ENCODE measurements at regions not wholly inside any gene's neighbourhood (a gene's known extent, or its start where the extent isn't known, plus 50 kb on each side); places are given as distances from the start of the nearest gene placed in this dataset.

DNA sequence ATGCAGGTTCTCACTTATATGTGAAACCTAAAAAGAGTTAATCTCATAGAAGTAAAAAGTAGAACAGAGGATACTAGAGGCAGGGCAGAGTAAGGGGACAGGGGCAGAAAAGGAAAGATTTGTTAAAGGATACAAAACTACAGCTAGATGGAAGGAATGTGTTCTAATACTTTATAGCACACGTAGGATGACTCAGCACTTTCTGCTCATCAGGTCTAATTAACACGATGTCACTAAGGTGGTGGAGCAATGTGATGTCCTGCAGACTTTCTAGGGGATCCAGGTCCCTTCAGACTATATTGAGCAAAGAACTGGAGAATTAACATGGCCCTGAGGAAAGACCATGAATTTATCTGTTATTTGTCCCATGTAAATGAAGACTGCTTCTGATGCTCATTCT, 80.8 kb upstream of the CMKLR1 start (continued):
- TF ChIP-seq ATF3 (IDR thresholded peaks at IDR 0.05) (no peak), ATF3 (CRISPR knock-in tag; conservative IDR thresholded peaks at IDR 0.05) (no peak), NUFIP1 (IDR thresholded peaks at IDR 0.05; ENCODE audit: partially characterized antibody) (no peak), HBP1 (CRISPR knock-in tag; IDR thresholded peaks at IDR 0.05) (no peak), SREBF1 (IDR thresholded peaks at IDR 0.05; ENCODE audit: borderline replicate concordance, low read depth, low read length) (no peak), RBM22 (IDR thresholded peaks at IDR 0.05; ENCODE audit: low read depth, low read length, poor library complexity, severe bottlenecking) (no peak), C11orf30 (IDR thresholded peaks at IDR 0.05; ENCODE audit: low read depth) (peak; percentile 95), DPF2 (IDR thresholded peaks at IDR 0.05) (0 out of 2 replicates have a peak, but pooled peaks have one; percentile 16), JUND (IDR thresholded peaks at IDR 0.05; ENCODE audit: borderline replicate concordance, low read depth, low read length) (no peak), JUND (tag; IDR thresholded peaks at IDR 0.05; ENCODE audit: borderline replicate concordance, low read depth, low read length) (no peak), ZNF174 (CRISPR knock-in tag; IDR thresholded peaks at IDR 0.05) (no peak), ZNF175 (CRISPR knock-in tag; IDR thresholded peaks at IDR 0.05; ENCODE audit: low read depth) (no peak), CBX5 (IDR thresholded peaks at IDR 0.05; ENCODE audit: borderline replicate concordance, low read depth) (no peak), ZBTB33 (CRISPR knock-in tag; IDR thresholded peaks at IDR 0.05) (no peak), HSF4 (CRISPR knock-in tag; IDR thresholded peaks at IDR 0.05; ENCODE audit: borderline replicate concordance) (no peak), MAFG (tag; conservative IDR thresholded peaks at IDR 0.05) (peak; percentile 98), RBBP5 (IDR thresholded peaks at IDR 0.05; ENCODE audit: borderline replicate concordance, insufficient read depth, low read length, poor library complexity, severe bottlenecking) (no peak), ZBTB1 (CRISPR knock-in tag; IDR thresholded peaks at IDR 0.05; ENCODE audit: borderline replicate concordance, low read depth) (no peak)
- TF ChIP-seq, protein P1, sequence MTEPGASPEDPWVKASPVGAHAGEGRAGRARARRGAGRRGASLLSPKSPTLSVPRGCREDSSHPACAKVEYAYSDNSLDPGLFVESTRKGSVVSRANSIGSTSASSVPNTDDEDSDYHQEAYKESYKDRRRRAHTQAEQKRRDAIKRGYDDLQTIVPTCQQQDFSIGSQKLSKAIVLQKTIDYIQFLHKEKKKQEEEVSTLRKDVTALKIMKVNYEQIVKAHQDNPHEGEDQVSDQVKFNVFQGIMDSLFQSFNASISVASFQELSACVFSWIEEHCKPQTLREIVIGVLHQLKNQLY (CRISPR knock-in tag; conservative IDR thresholded peaks at IDR 0.05), result no peak

Measured in K562 (cell line).